Kidney (tissue), 13 donors: ENCODE measurements at regions not wholly inside any gene's neighbourhood (a gene's known extent, or its start where the extent isn't known, plus 50 kb on each side); places are given as distances from the start of the nearest gene placed in this dataset.
A peak's percentile ranks its signal among the peaks of the same experiment; 100 is the strongest.

ENCODE experiments used
- DNase-seq, 5 donors: peaks; one replicate each; pipeline ENCODE4 v3.0.0-alpha.2; 2013 to 2020
- FAIRE-seq: peaks from 2 replicates; lab custom pipeline; 2012; peaks lifted over from hg19 to GRCh38; lab: Jason Lieb, UNC
- H3K27ac ChIP-seq, 2 donors: one replicate each; pipeline ENCODE4 v1.7.0; 2013; ENCODE audit warnings: low read depth in 2 of 2, low read length in 2 of 2, inconsistent platforms in 1 of 2
- H3K27me3 ChIP-seq: one replicate; pipeline ENCODE4 v1.7.1; 2013; ENCODE audit warnings: low read length, inconsistent platforms; ENCODE audit not compliant: control insufficient read depth, insufficient read depth
- H3K36me3 ChIP-seq, 3 donors: one replicate each; pipeline versions ENCODE4 v1.7.0 to v1.7.1; 2013; ENCODE audit warnings: low read length in 3 of 3, control low read depth in 1 of 3, inconsistent platforms in 1 of 3; ENCODE audit not compliant: insufficient read depth in 3 of 3, control insufficient read depth in 2 of 3
- H3K4me1 ChIP-seq, 3 donors: one replicate each; pipeline versions ENCODE4 v1.7.0 to v1.7.1; 2013; ENCODE audit warnings: low read length in 3 of 3, inconsistent platforms in 1 of 3, low read depth in 1 of 3; ENCODE audit not compliant: control insufficient read depth in 2 of 3, insufficient read depth in 2 of 3
- H3K4me3 ChIP-seq, 3 donors: one replicate each; pipeline versions ENCODE4 v1.7.0 to v1.8.1; 2013; ENCODE audit warnings: low read length in 3 of 3, control low read depth in 1 of 3, inconsistent platforms in 1 of 3
- H3K9ac ChIP-seq, 3 donors: one replicate each; pipeline versions ENCODE4 v1.7.0 to v1.7.1; 2013; ENCODE audit warnings: low read length in 3 of 3, control low read depth in 1 of 3, inconsistent platforms in 1 of 3
- H3K9me3 ChIP-seq, 3 donors: one replicate each; pipeline versions ENCODE4 v1.7.0 to v1.7.1; 2013; ENCODE audit warnings: low read length in 3 of 3, control low read depth in 1 of 3, inconsistent platforms in 1 of 3; ENCODE audit not compliant: control insufficient read depth in 2 of 3, insufficient read depth in 1 of 3
- CTCF ChIP-seq: IDR thresholded peaks from 3 replicates; pipeline ENCODE4 v1.5.1; 2012; ENCODE audit warnings: mild to moderate bottlenecking, moderate library complexity, borderline replicate concordance; ENCODE audit not compliant: insufficient read depth; ENCODE audit errors: extremely low read depth
- intact Hi-C: fragments of 100-400 bp; cut with DNase I; formaldehyde crosslinking; loops from one replicate; pipeline ENCODE4 v1.11.1; 2022
- donor health status: control.
- donor health status: control.
- donor health status: control.
- donor health status: control.
- donor health status: control.
- donor health status: DM: yes; HTN: yes; CAD: no.
- donor health status: Normal renal cell carcinoma (clear cell type).

- intact Hi-C loops, result no loop called here
- H3K9ac ChIP-seq, result no peak overlapping the region
- peaks cover 0 to 5% (median 4%) of the 10 kb centered on the region in 3 donors for H3K9me3 ChIP-seq
- no peaks in the 10 kb centered on the region for H3K4me1 ChIP-seq
- no peak for FAIRE-seq
- no peak for TF ChIP-seq CTCF
- H3K27ac ChIP-seq, result no peak overlapping the region
- no peaks in the 10 kb centered on the region for H3K27me3 ChIP-seq
- DNase-seq, result no peak
- peaks cover 0 to 3% (median 0%) of the 10 kb centered on the region in 3 donors for H3K36me3 ChIP-seq
- H3K4me3 ChIP-seq, result no peak overlapping the region
These were observed 53.1 kb upstream of the MAP3K13 start for GRCh38 chr3:185309795-185310194.

GRCh38 chr3:185311991-185312390 lies 50.9 kb upstream of the MAP3K13 start:
- intact Hi-C loops, result no loop called here
- Histone ChIP-seq H3K4me3 (no peak overlapping the region), H3K27me3 (no peaks in the 10 kb centered on the region), H3K27ac (peak overlapping the region; percentile 40 to 42), H3K36me3 (no peaks in the 10 kb centered on the region), H3K4me1 (no peaks in the 10 kb centered on the region), H3K9ac (no peak overlapping the region), H3K9me3 (peaks cover 0 to 1% (median under 1%) of the 10 kb centered on the region in 3 donors)
- TF ChIP-seq CTCF, result no peak
- DNase-seq, result peak in 1 of 5 donors; percentile 5
- no peak for FAIRE-seq
